NCI-H187 (cell line): ENCODE measurements at regions not wholly inside any gene's neighbourhood (a gene's known extent, or its start where the extent isn't known, plus 50 kb on each side); places are given as distances from the start of the nearest gene placed in this dataset.

Experiments used
- DNase-seq, 2 experiments: peaks; one replicate each; lab custom pipeline; 2025; lab: John Stamatoyannopoulos, UW

GRCh38 chrX:149274516-149275105 lies 230.5 kb downstream of the IDS start:
- DNase-seq, result no peak

- no peak for DNase-seq
Measured at GRCh38 chrX:149272690-149273463, 232.2 kb downstream of the IDS start.

GRCh38 chrX:149267878-149268813 lies 237.0 kb downstream of the IDS start:
- DNase-seq, result no peak

- no peak for DNase-seq
Measured at GRCh38 chrX:149262086-149262485, 243.0 kb downstream of the IDS start.

GRCh38 chrX:149259241-149259640 lies 245.9 kb downstream of the IDS start:
- no peak for DNase-seq

- no peak for DNase-seq
Measured at GRCh38 chrX:149255860-149256259, 249.2 kb downstream of the IDS start.

GRCh38 chrX:149248073-149248625 lies 257.0 kb downstream of the IDS start:
- no peak for DNase-seq

GRCh38 chrX:149230689-149231088 lies 274.4 kb downstream of the IDS start:
- DNase-seq, result no peak

GRCh38 chrX:149223854-149224253 lies 281.3 kb downstream of the IDS start:
- no peak for DNase-seq

GRCh38 chrX:149222040-149222439 lies 283.1 kb downstream of the IDS start:
- DNase-seq, result no peak

- DNase-seq, result no peak
Measured at GRCh38 chrX:149221230-149221629, 283.9 kb downstream of the IDS start.

- DNase-seq, result no peak
Measured at GRCh38 chrX:149213264-149213663, 291.8 kb downstream of the IDS start.

GRCh38 chrX:149208307-149208706 lies 296.8 kb downstream of the IDS start:
- no peak for DNase-seq

GRCh38 chrX:149207518-149207917 lies 297.6 kb downstream of the IDS start:
- no peak for DNase-seq

- DNase-seq, result no peak
Measured at GRCh38 chrX:149205937-149206336, 299.2 kb downstream of the IDS start.

GRCh38 chrX:149205081-149205480 lies 300.0 kb downstream of the IDS start:
- no peak for DNase-seq

GRCh38 chrX:149199734-149200133 lies 305.4 kb downstream of the IDS start:
- no peak for DNase-seq

- DNase-seq, result no peak
Measured at GRCh38 chrX:149198980-149199732, 305.9 kb downstream of the IDS start.

- no peak for DNase-seq
Measured at GRCh38 chrX:149185087-149185486, 320.0 kb downstream of the IDS start.

GRCh38 chrX:149161435-149162088 lies 343.5 kb downstream of the IDS start:
- no peak for DNase-seq

- no peak for DNase-seq
Measured at GRCh38 chrX:149157976-149158375, 347.1 kb downstream of the IDS start.
